ENCODE measurements at regions not wholly inside any gene's neighbourhood (a gene's known extent, or its start where the extent isn't known, plus 50 kb on each side); places are given as distances from the start of the nearest gene placed in this dataset.

- TF ChIP-seq CTCF (conservative IDR thresholded peaks at IDR 0.05 in 1 of 2, IDR thresholded peaks at IDR 0.05 in 1 of 2; ENCODE audit: low read depth in 1 of 2, low read length in 2 of 2) = no peak
- TF ChIP-seq EZH2 (IDR thresholded peaks at IDR 0.05; ENCODE audit: low read length, missing control alignments) = no peak
Measured at GRCh38 chr10:126787201-126787600, 116.7 kb upstream of the C10orf90 start.

Data from fibroblast of lung (primary cell).